ENCODE measurements at regions not wholly inside any gene's neighbourhood (a gene's known extent, or its start where the extent isn't known, plus 50 kb on each side); places are given as distances from the start of the nearest gene placed in this dataset.

DNA sequence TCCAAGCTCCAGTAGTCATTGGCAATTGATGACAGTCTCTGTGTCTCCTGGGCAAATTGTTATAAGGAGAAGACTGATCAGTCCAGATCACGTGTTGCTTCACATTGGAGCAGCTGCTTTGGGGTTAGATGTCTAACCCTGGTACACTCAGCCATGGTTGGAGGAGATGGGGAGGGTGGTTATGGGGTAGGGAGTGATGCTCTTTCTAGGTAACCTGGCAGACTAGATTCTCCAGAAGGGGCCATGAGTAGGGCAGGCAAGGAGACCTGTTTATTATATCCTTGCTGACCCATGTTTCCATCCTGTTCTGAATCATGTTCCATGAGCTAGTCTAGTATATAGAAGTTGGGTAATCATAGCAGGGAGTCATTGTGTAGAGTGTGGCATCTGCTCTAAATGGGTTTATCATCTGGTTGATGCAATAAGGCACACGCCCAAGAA lies 50.8 kb upstream of the BACH2 start:
- no peaks in the 10 kb centered on the region for H3K9me3 Mint-ChIP-seq (ENCODE audit: unreplicated experiment)
- H3K4me3 Mint-ChIP-seq (ENCODE audit: unreplicated experiment), result no peak overlapping the region
- CTCF ChIA-PET, result interaction anchor here (0.6 to 1.2 kb wide), 5 partner anchors 12 to 149 kb away, joined by 3 to 7 read pairs (median 3); no protein-coding TSS in a partner anchor
- POLR2A ChIA-PET, result interaction anchor here (0.8 kb wide), 1 partner anchor 11 kb away, joined by 3 read pairs; no protein-coding TSS in a partner anchor
- TF ChIP-seq, protein P1, sequence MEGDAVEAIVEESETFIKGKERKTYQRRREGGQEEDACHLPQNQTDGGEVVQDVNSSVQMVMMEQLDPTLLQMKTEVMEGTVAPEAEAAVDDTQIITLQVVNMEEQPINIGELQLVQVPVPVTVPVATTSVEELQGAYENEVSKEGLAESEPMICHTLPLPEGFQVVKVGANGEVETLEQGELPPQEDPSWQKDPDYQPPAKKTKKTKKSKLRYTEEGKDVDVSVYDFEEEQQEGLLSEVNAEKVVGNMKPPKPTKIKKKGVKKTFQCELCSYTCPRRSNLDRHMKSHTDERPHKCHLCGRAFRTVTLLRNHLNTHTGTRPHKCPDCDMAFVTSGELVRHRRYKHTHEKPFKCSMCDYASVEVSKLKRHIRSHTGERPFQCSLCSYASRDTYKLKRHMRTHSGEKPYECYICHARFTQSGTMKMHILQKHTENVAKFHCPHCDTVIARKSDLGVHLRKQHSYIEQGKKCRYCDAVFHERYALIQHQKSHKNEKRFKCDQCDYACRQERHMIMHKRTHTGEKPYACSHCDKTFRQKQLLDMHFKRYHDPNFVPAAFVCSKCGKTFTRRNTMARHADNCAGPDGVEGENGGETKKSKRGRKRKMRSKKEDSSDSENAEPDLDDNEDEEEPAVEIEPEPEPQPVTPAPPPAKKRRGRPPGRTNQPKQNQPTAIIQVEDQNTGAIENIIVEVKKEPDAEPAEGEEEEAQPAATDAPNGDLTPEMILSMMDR (IDR thresholded peaks at IDR 0.05; ENCODE audit: unreplicated experiment), result no peak
- no peak overlapping the region for H3K27ac Mint-ChIP-seq (ENCODE audit: low read depth, unreplicated experiment)
- no peaks in the 10 kb centered on the region for H3K27me3 Mint-ChIP-seq (ENCODE audit: insufficient read depth, unreplicated experiment)
- DNase-seq (ENCODE audit: unreplicated experiment), result peak; percentile 54
- peaks cover 16% of the 10 kb centered on the region for H3K4me1 Mint-ChIP-seq (ENCODE audit: insufficient read depth, unreplicated experiment)
- H3K36me3 Mint-ChIP-seq (ENCODE audit: insufficient read depth, unreplicated experiment), result no peaks in the 10 kb centered on the region
- intact Hi-C loops (cut with micrococcal nuclease), result no loop called here
- no TSS peak for BruUV-seq (replicated peaks)

GRCh38 chr6:90346729-90347128 lies 50.1 kb upstream of the BACH2 start:
- intact Hi-C loops (cut with micrococcal nuclease), result no loop called here
- H3K4me3 Mint-ChIP-seq (ENCODE audit: unreplicated experiment), result no peak overlapping the region
- DNase-seq (ENCODE audit: unreplicated experiment), result no peak
- POLR2A ChIA-PET, result interaction anchor here (0.6 to 1.0 kb wide), 3 partner anchors 10 to 358 kb away, joined by 3 read pairs; no protein-coding TSS in a partner anchor
- BruUV-seq (replicated peaks), result no TSS peak
- H3K9me3 Mint-ChIP-seq (ENCODE audit: unreplicated experiment), result no peaks in the 10 kb centered on the region
- H3K27ac Mint-ChIP-seq (ENCODE audit: low read depth, unreplicated experiment), result no peak overlapping the region
- H3K4me1 Mint-ChIP-seq (ENCODE audit: insufficient read depth, unreplicated experiment), result peaks cover 10% of the 10 kb centered on the region
- TF ChIP-seq, protein P1 (IDR thresholded peaks at IDR 0.05; ENCODE audit: unreplicated experiment), result no peak
- H3K27me3 Mint-ChIP-seq (ENCODE audit: insufficient read depth, unreplicated experiment), result no peaks in the 10 kb centered on the region
- CTCF ChIA-PET, result interaction anchor here (0.6 to 1.2 kb wide), 6 partner anchors 11 to 148 kb away, joined by 3 to 7 read pairs (median 3); no protein-coding TSS in a partner anchor
- no peaks in the 10 kb centered on the region for H3K36me3 Mint-ChIP-seq (ENCODE audit: insufficient read depth, unreplicated experiment)

All from MCF 10A (cell line).